Right lobe of liver (tissue), 6 donors: ENCODE measurements at regions not wholly inside any gene's neighbourhood (a gene's known extent, or its start where the extent isn't known, plus 50 kb on each side); places are given as distances from the start of the nearest gene placed in this dataset.

Experiments used
- ATAC-seq, 4 donors: fragments of 200-7000 bp; cut with Tn5 transposase; one replicate each; pipeline ENCODE4 v1.9.1; 2020; ENCODE audit warnings: mild to moderate bottlenecking in 4 of 4, moderate library complexity in 4 of 4
- DNase-seq, 3 donors: peaks; one replicate each; pipeline ENCODE4 v3.0.0-alpha.2; 2020
- H3K27ac ChIP-seq, 3 donors: fragments of 200-600 bp; one replicate each; pipeline ENCODE4 v1.8.0; 2022
- H3K27me3 ChIP-seq, 2 donors: fragments of 200-600 bp; one replicate each; pipeline ENCODE4 v1.8.0; 2022
- H3K36me3 ChIP-seq, 4 donors: fragments of 200-600 bp; sonication (generic) in 1 of 4; one replicate each; pipeline versions ENCODE4 v1.5.1 to v1.8.0; 2017 to 2022; ENCODE audit warnings: control low read depth in 1 of 4
- H3K4me1 ChIP-seq, 4 donors: fragments of 200-600 bp; sonication (generic) in 1 of 4; one replicate each; pipeline versions ENCODE4 v1.5.1 to v1.8.0; 2017 to 2022; ENCODE audit warnings: control low read depth in 1 of 4
- H3K4me3 ChIP-seq, 3 donors: fragments of 200-600 bp; one replicate each; pipeline ENCODE4 v1.8.0; 2022
- H3K9me3 ChIP-seq, 4 donors: fragments of 200-600 bp; sonication (generic) in 1 of 4; one replicate each; pipeline versions ENCODE4 v1.5.1 to v1.8.0; 2017 to 2022; ENCODE audit warnings: control low read depth in 1 of 4
- CTCF ChIP-seq, 4 donors: fragments of 200-600 bp in 3 of 4; fragments of 450-650 bp in 1 of 4; IDR thresholded peaks; one replicate each; pipeline versions ENCODE4 v1.5.1 to v1.8.0; 2016 to 2022; ENCODE audit warnings: antibody characterized with exemption in 4 of 4, mild to moderate bottlenecking in 2 of 4
- POLR2A ChIP-seq: fragments of 450-650 bp; IDR thresholded peaks from one replicate; pipeline ENCODE4 v1.6.1; 2017; ENCODE audit warnings: antibody characterized with exemption, mild to moderate bottlenecking
- WGBS: methylation state at CpG from one replicate; pipeline ENCODE4 v1.1.6; 2018; ENCODE audit warnings: low coverage, low lambda C conversion rate; ENCODE audit not compliant: insufficient coverage; ENCODE audit errors: missing lambda C conversion rate; 5-methylcytosine and 5-hydroxymethylcytosine counted together
- intact Hi-C, 2 donors: fragments of 100-400 bp; cut with DNase I; formaldehyde crosslinking; loops; one replicate each; pipeline versions ENCODE4 v1.11.2 to v1.14.1; 2022
- donor health status: DM: no; HTN: yes; CAD: no.
- donor health status: DM: no; HTN: no; CAD: no.
- donor health status: DM: no; HTN: no; CAD: no.
- donor health status: DM: no; HTN: yes; CAD: no.
- donor health status: DM: no; HTN: yes; CAD: no.

- Histone ChIP-seq H3K27me3 (no peaks in the 10 kb centered on the region), H3K4me3 (no peak overlapping the region), H3K4me1 (no peaks in the 10 kb centered on the region), H3K9me3 (no peaks in the 10 kb centered on the region), H3K27ac (no peak overlapping the region), H3K36me3 (no peaks in the 10 kb centered on the region)
- TF ChIP-seq CTCF (IDR thresholded peaks at IDR 0.05), result no peak
- TF ChIP-seq POLR2A, result no peak
- DNase-seq (no peak), ATAC-seq (no peak)
- whole genome bisulfite sequencing, result 56% methylated on average over 9 of the region's 17 CpGs
- intact Hi-C loops, result no loop called here
Observed at GRCh38 chr18:78146136-78147085, 833.2 kb upstream of the SALL3 start.

GRCh38 chr18:78150590-78150989, 829.0 kb upstream of the SALL3 start:
- no peak overlapping the region for H3K27ac ChIP-seq
- no peaks in the 10 kb centered on the region for H3K36me3 ChIP-seq
- TF ChIP-seq POLR2A (no peak), CTCF (IDR thresholded peaks at IDR 0.05) (no peak)
- 63% methylated on average over 4 of the region's 7 CpGs for WGBS
- H3K4me3 ChIP-seq, result no peak overlapping the region
- intact Hi-C loops, result no loop called here
- H3K9me3 ChIP-seq, result no peaks in the 10 kb centered on the region
- H3K27me3 ChIP-seq, result no peaks in the 10 kb centered on the region
- DNase-seq (no peak), ATAC-seq (no peak)
- no peaks in the 10 kb centered on the region for H3K4me1 ChIP-seq

GRCh38 chr18:78151234-78151633, 828.4 kb upstream of the SALL3 start:
- intact Hi-C loops, result no loop called here
- WGBS, result 77% methylated on average over 9 of the region's 9 CpGs
- Histone ChIP-seq H3K36me3 (no peaks in the 10 kb centered on the region), H3K4me3 (no peak overlapping the region), H3K27me3 (no peaks in the 10 kb centered on the region), H3K4me1 (no peaks in the 10 kb centered on the region), H3K9me3 (no peaks in the 10 kb centered on the region), H3K27ac (no peak overlapping the region)
- DNase-seq (no peak), ATAC-seq (no peak)
- TF ChIP-seq POLR2A, result no peak
- TF ChIP-seq CTCF (IDR thresholded peaks at IDR 0.05), result no peak

- ATAC-seq, result no peak
- TF ChIP-seq CTCF (IDR thresholded peaks at IDR 0.05) (no peak), POLR2A (no peak)
- H3K4me3 ChIP-seq, result no peak overlapping the region
- 74% methylated on average over 11 of the region's 17 CpGs for WGBS
- DNase-seq, result no peak
- no peaks in the 10 kb centered on the region for H3K9me3 ChIP-seq
- no peaks in the 10 kb centered on the region for H3K27me3 ChIP-seq
- H3K27ac ChIP-seq, result no peak overlapping the region
- H3K36me3 ChIP-seq, result no peaks in the 10 kb centered on the region
- H3K4me1 ChIP-seq, result no peaks in the 10 kb centered on the region
- intact Hi-C loops, result no loop called here
Observed at GRCh38 chr18:78151948-78152725, 827.5 kb upstream of the SALL3 start.
